Caco-2 (cell line): ENCODE measurements at regions not wholly inside any gene's neighbourhood (a gene's known extent, or its start where the extent isn't known, plus 50 kb on each side); places are given as distances from the start of the nearest gene placed in this dataset.
A peak's percentile ranks its signal among the peaks of the same experiment; 100 is the strongest.

Source experiments
- BruUV-seq: library from RNA; stranded (reverse); fragments of 400-500 nt; replicated peaks from 2 replicates; lab custom pipeline; 2021; lab: Mats Ljungman, UMichigan
- CTCF ChIA-PET: fragments of 300-600 bp; sonication (Branson Sonifier 250); formaldehyde crosslinking; loops from one replicate; lab custom pipeline; 2022; ENCODE audit warnings: antibody characterized with exemption; lab: Charles Lee
- POLR2A ChIA-PET: fragments of 300-600 bp; sonication (Branson Sonifier 250); formaldehyde crosslinking; loops from one replicate; lab custom pipeline; 2022; ENCODE audit warnings: antibody characterized with exemption; lab: Charles Lee
- DNase-seq, 2 experiments: peaks; one replicate each; pipeline versions ENCODE4 v3.0.0 to v3.0.0-alpha.2; 2020 to 2022
- H3K27me3 ChIP-seq: replicated peaks from 2 replicates; pipeline ENCODE4 v1.6.0; 2011; ENCODE audit warnings: low read length; ENCODE audit not compliant: control insufficient read depth, insufficient read depth
- H3K36me3 ChIP-seq: 2 replicates; pipeline ENCODE4 v1.5.1; 2011; ENCODE audit warnings: low read length; ENCODE audit not compliant: control insufficient read depth, insufficient read depth
- H3K4me1 ChIP-seq: fragments of 250-450 bp; sonication (Bioruptor Pico); 2 replicates; pipeline ENCODE4 v1.5.1; 2020; ENCODE audit warnings: mild to moderate bottlenecking
- H3K4me3 ChIP-seq: 2 replicates; pipeline ENCODE4 v1.5.1; 2011; ENCODE audit warnings: low read depth, mild to moderate bottlenecking, control low read depth, low read length
- H3K9me3 ChIP-seq: fragments of 250-450 bp; sonication (Bioruptor Pico); 2 replicates; pipeline ENCODE4 v1.5.1; 2020; ENCODE audit warnings: mild to moderate bottlenecking, moderate library complexity
- H3K27ac Mint-ChIP-seq: one replicate; pipeline ENCODE4 v1.8.0; 2022; ENCODE audit warnings: mixed read lengths; ENCODE audit not compliant: unreplicated experiment
- H3K27me3 Mint-ChIP-seq: one replicate; pipeline ENCODE4 v1.8.0; 2022; ENCODE audit warnings: mixed read lengths; ENCODE audit not compliant: insufficient read depth, unreplicated experiment
- H3K36me3 Mint-ChIP-seq: one replicate; pipeline ENCODE4 v1.8.0; 2022; ENCODE audit warnings: mild to moderate bottlenecking, mixed read lengths; ENCODE audit not compliant: insufficient read depth, unreplicated experiment
- H3K4me1 Mint-ChIP-seq: one replicate; pipeline ENCODE4 v1.8.0; 2022; ENCODE audit warnings: low read depth, mixed read lengths; ENCODE audit not compliant: unreplicated experiment
- H3K4me3 Mint-ChIP-seq: one replicate; pipeline ENCODE4 v1.8.0; 2022; ENCODE audit warnings: mild to moderate bottlenecking, moderate library complexity, mixed read lengths; ENCODE audit not compliant: unreplicated experiment
- H3K9me3 Mint-ChIP-seq: one replicate; pipeline ENCODE4 v1.8.0; 2022; ENCODE audit warnings: mixed read lengths; ENCODE audit not compliant: unreplicated experiment
- intact Hi-C: fragments of 100-400 bp; cut with micrococcal nuclease; formaldehyde crosslinking; loops from one replicate; pipeline ENCODE4 v1.10.0; 2022; ENCODE audit not compliant: unreplicated experiment
- TF ChIP-seq, protein P1 (sequence below), 2 experiments: fragments of 200-600 bp in 1 of 2; IDR thresholded peaks; 1 replicate in 1 of 2; 2 replicates in 1 of 2; pipeline versions ENCODE4 v1.5.1 to v1.8.0; 2011 to 2022; ENCODE audit warnings: antibody characterized with exemption in 1 of 2, control low read depth in 1 of 2, inconsistent platforms in 1 of 2, low read depth in 1 of 2, low read length in 1 of 2, mild to moderate bottlenecking in 1 of 2, moderate library complexity in 1 of 2; ENCODE audit not compliant: insufficient read depth in 1 of 2, severe bottlenecking in 1 of 2, unreplicated experiment in 1 of 2

DNA sequence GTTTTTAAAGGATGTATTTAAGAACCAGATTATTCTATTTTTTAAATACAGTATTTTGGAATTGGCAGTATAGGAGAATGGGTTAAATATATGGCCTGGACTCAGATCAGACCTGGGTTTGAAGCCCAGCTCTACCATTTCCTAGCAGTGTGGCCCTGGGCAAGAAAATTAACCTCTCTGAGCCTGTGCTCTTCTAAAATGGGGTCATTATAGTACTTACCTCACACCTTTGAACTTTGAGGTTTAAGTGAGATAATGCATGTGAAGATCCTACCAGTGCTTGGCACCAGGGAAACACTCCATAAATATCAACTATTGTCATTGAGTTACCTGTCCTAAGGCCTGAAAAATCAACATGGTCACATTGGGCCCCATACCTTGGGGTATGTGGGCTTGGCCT is 93.4 kb upstream of the WSB1 start:
- no peaks in the 10 kb centered on the region for H3K36me3 Mint-ChIP-seq
- no peaks in the 10 kb centered on the region for H3K9me3 ChIP-seq
- no peaks in the 10 kb centered on the region for H3K9me3 Mint-ChIP-seq
- no peaks in the 10 kb centered on the region for H3K36me3 ChIP-seq
- no peak for DNase-seq
- TF ChIP-seq, protein P1, sequence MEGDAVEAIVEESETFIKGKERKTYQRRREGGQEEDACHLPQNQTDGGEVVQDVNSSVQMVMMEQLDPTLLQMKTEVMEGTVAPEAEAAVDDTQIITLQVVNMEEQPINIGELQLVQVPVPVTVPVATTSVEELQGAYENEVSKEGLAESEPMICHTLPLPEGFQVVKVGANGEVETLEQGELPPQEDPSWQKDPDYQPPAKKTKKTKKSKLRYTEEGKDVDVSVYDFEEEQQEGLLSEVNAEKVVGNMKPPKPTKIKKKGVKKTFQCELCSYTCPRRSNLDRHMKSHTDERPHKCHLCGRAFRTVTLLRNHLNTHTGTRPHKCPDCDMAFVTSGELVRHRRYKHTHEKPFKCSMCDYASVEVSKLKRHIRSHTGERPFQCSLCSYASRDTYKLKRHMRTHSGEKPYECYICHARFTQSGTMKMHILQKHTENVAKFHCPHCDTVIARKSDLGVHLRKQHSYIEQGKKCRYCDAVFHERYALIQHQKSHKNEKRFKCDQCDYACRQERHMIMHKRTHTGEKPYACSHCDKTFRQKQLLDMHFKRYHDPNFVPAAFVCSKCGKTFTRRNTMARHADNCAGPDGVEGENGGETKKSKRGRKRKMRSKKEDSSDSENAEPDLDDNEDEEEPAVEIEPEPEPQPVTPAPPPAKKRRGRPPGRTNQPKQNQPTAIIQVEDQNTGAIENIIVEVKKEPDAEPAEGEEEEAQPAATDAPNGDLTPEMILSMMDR (IDR thresholded peaks at IDR 0.05; ENCODE audit: insufficient read depth in 1 of 2, low read depth in 1 of 2, low read length in 1 of 2, severe bottlenecking in 1 of 2, unreplicated experiment in 1 of 2), result no peak
- no TSS peak for BruUV-seq
- H3K27ac Mint-ChIP-seq, result no peak overlapping the region
- no peak overlapping the region for H3K4me3 ChIP-seq
- ChIA-PET POLR2A (no interaction called here), CTCF (no interaction called here)
- intact Hi-C loops, result no loop called here
- H3K27me3 ChIP-seq, result no peaks in the 10 kb centered on the region
- H3K27me3 Mint-ChIP-seq, result peaks cover 5% of the 10 kb centered on the region
- no peaks in the 10 kb centered on the region for H3K4me1 ChIP-seq
- no peak overlapping the region for H3K4me3 Mint-ChIP-seq
- H3K4me1 Mint-ChIP-seq, result peaks cover 6% of the 10 kb centered on the region

DNA sequence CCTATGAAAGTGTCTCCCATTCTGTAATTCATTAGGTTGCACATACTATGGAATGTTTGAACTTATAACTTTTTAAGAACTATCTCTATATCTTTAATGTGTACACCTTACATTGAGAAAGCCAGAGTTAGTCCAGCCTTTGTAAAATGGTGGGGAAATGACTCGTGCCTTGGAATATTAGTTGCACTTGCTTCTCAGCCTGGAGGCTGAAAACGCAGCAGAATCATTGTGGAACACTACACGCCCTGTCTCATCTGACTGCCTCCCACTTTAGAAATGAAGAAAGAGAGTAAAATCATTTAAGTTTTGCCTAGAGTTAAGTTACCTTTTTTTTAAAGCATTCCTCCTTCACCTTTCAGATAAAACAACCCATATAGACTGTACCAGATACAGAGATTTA is 90.7 kb upstream of the WSB1 start:
- CTCF ChIA-PET, result interaction anchor here (1.2 kb wide), 1 partner anchor 130 kb away, joined by 4 read pairs; no protein-coding TSS in a partner anchor
- Histone ChIP-seq H3K9me3 (0 out of 2 replicates have a peak, but pooled peaks cover 5% of the 10 kb centered on the region), H3K4me1 (no peaks in the 10 kb centered on the region), H3K4me3 (no peak overlapping the region), H3K27me3 (no peaks in the 10 kb centered on the region), H3K36me3 (no peaks in the 10 kb centered on the region)
- H3K9me3 Mint-ChIP-seq, result no peaks in the 10 kb centered on the region
- POLR2A ChIA-PET, result no interaction called here
- intact Hi-C loops, result no loop called here
- H3K4me3 Mint-ChIP-seq, result no peak overlapping the region
- no TSS peak for BruUV-seq
- no peak overlapping the region for H3K27ac Mint-ChIP-seq
- H3K4me1 Mint-ChIP-seq, result peaks cover 3% of the 10 kb centered on the region
- H3K36me3 Mint-ChIP-seq, result no peaks in the 10 kb centered on the region
- DNase-seq, result no peak
- TF ChIP-seq, protein P1 (IDR thresholded peaks at IDR 0.05; ENCODE audit: insufficient read depth in 1 of 2, low read depth in 1 of 2, low read length in 1 of 2, severe bottlenecking in 1 of 2, unreplicated experiment in 1 of 2), result no peak
- peaks cover 5% of the 10 kb centered on the region for H3K27me3 Mint-ChIP-seq

DNA sequence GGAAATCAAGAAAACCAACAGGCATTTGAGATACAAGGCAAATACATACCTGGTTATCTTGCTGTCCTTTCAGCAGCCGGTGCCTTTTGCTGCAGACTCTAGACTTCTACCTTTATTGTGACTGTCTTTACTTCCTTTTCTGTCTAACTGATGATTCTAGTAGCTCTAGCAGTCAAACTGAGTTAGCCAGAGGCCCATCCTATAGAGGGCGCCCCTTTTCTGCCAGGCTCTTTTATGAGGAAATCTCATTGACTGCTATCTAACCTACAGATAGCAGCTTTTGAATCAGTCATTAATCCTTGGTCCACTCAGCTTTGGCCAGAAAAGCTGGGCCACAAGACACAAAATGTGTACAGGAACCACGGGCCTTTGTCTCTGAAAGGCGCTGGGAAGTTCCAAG is 87.5 kb upstream of the WSB1 start:
- CTCF ChIA-PET, result interaction anchor here (1.1 to 2.0 kb wide), 4 partner anchors 10 to 127 kb away, joined by 3 to 8 read pairs (median 5); no protein-coding TSS in a partner anchor

More for the DNA sequence above, 87.5 kb upstream of the WSB1 start:
- intact Hi-C loops, result loop anchor here (1.0 kb wide), 1 partner anchor 34 kb away; no protein-coding TSS in a partner anchor
- Histone ChIP-seq H3K4me1 (no peaks in the 10 kb centered on the region), H3K4me3 (no peak overlapping the region), H3K36me3 (no peaks in the 10 kb centered on the region), H3K9me3 (0 out of 2 replicates have a peak, but pooled peaks cover 5% of the 10 kb centered on the region), H3K27me3 (no peaks in the 10 kb centered on the region)
- Mint-ChIP-seq H3K4me1 (no peaks in the 10 kb centered on the region), H3K36me3 (no peaks in the 10 kb centered on the region), H3K27ac (no peak overlapping the region), H3K27me3 (peaks cover 5% of the 10 kb centered on the region), H3K4me3 (no peak overlapping the region), H3K9me3 (no peaks in the 10 kb centered on the region)
- BruUV-seq, result no TSS peak
- peak in 1 of 2 experiments; percentile 10 for DNase-seq
- TF ChIP-seq, protein P1 (IDR thresholded peaks at IDR 0.05; ENCODE audit: insufficient read depth in 1 of 2, low read depth in 1 of 2, low read length in 1 of 2, severe bottlenecking in 1 of 2, unreplicated experiment in 1 of 2), result peak in 1 of 2 experiments; percentile 27
- POLR2A ChIA-PET, result no interaction called here
